ENCODE measurements at regions not wholly inside any gene's neighbourhood (a gene's known extent, or its start where the extent isn't known, plus 50 kb on each side); places are given as distances from the start of the nearest gene placed in this dataset.
A peak's percentile ranks its signal among the peaks of the same experiment; 100 is the strongest.

- Histone ChIP-seq H3K23ac (ENCODE audit: low read depth, low read length) (no peak overlapping the region), H4K91ac (ENCODE audit: insufficient read depth, low read depth, low read length) (no peak overlapping the region), H3K56ac (ENCODE audit: extremely low read depth, insufficient read depth, low read length) (no peak overlapping the region), H3K4me1 (ENCODE audit: control insufficient read depth, insufficient read depth, low read length) (no peaks in the 10 kb centered on the region), H3K4ac (ENCODE audit: low read depth, low read length) (no peak overlapping the region), H2AFZ (replicated peaks; ENCODE audit: low read length, poor library complexity) (peak overlapping the region; percentile 23), H3K27ac (ENCODE audit: insufficient read depth, low read length) (no peak overlapping the region), H4K5ac (ENCODE audit: low read depth, low read length) (no peak overlapping the region), H2BK5ac (ENCODE audit: low read depth, low read length, poor library complexity, severe bottlenecking) (no peak overlapping the region), H3K18ac (ENCODE audit: low read depth, low read length) (no peak overlapping the region), H3K27me3 (ENCODE audit: control insufficient read depth, insufficient read depth, low read length) (no peaks in the 10 kb centered on the region), H4K8ac (ENCODE audit: low read depth in 2 of 2, low read length in 2 of 2) (no peak overlapping the region), H3K4me3 (ENCODE audit: insufficient read depth, low read depth, low read length) (no peak overlapping the region), H2BK20ac (ENCODE audit: low read depth, low read length) (no peak overlapping the region), H4K20me1 (ENCODE audit: insufficient read depth, low read length) (no peaks in the 10 kb centered on the region), H3K79me1 (ENCODE audit: low read depth in 1 of 2, low read length in 2 of 2) (no peaks in the 10 kb centered on the region), H2BK15ac (ENCODE audit: low read depth, low read length) (no peak overlapping the region), H3K9ac (ENCODE audit: low read depth, low read length) (no peak overlapping the region), H3K9me3 (ENCODE audit: control insufficient read depth, insufficient read depth, low read length) (no peaks in the 10 kb centered on the region), H2BK120ac (ENCODE audit: low read depth, low read length) (no peak overlapping the region), H3K14ac (replicated peaks; ENCODE audit: low read depth, low read length) (no peak overlapping the region), H3K9me1 (ENCODE audit: insufficient read depth, low read length) (no peaks in the 10 kb centered on the region), H3K4me2 (ENCODE audit: low read depth, low read length) (no peak overlapping the region), H2AK9ac (replicated peaks; ENCODE audit: low read depth, low read length, poor library complexity) (no peak overlapping the region), H2AK5ac (ENCODE audit: low read depth, low read length) (no peak overlapping the region), H3K36me3 (ENCODE audit: control insufficient read depth, insufficient read depth, low read length) (no peaks in the 10 kb centered on the region)
- DNase-seq (no peak), ATAC-seq (ENCODE audit: low read depth) (no peak)
- dilution Hi-C loops (cut with HindIII; ENCODE audit: low sequenced_read_pairs, unreplicated experiment) (no loop called here), in situ Hi-C loops (cut with MboI; ENCODE audit: low sequenced_read_pairs) (no loop called here), intact Hi-C loops (cut with micrococcal nuclease) (no loop called here)
- ChIA-PET CTCF (no interaction called here), POLR2A (ENCODE audit: unreplicated experiment) (no interaction called here)
- WGBS, 2 experiments (ENCODE audit: extremely low coverage in 2 of 2, insufficient read length in 1 of 2) = no CpG with 5 or more reads among the region's 3 CpGs
- TF ChIP-seq NFE2L2 (IDR thresholded peaks at IDR 0.05; ENCODE audit: low read depth, low read length) (no peak), SMC3 (IDR thresholded peaks at IDR 0.05; ENCODE audit: low read depth, low read length) (no peak), MAZ (IDR thresholded peaks at IDR 0.05; ENCODE audit: borderline replicate concordance, low read depth, low read length) (no peak), RAD21 (IDR thresholded peaks at IDR 0.05; ENCODE audit: low read length) (no peak), POLR2A (IDR thresholded peaks at IDR 0.05; ENCODE audit: low read depth, low read length) (no peak), ELK1 (IDR thresholded peaks at IDR 0.05; ENCODE audit: borderline replicate concordance, low read depth, low read length) (no peak), FOS (IDR thresholded peaks at IDR 0.05; ENCODE audit: low read depth, low read length) (no peak), RFX5 (IDR thresholded peaks at IDR 0.05; ENCODE audit: low read depth, low read length) (no peak), CHD1 (IDR thresholded peaks at IDR 0.05; ENCODE audit: low read depth, low read length) (no peak), USF2 (IDR thresholded peaks at IDR 0.05; ENCODE audit: low read depth, low read length) (no peak), CEBPB (IDR thresholded peaks at IDR 0.05; ENCODE audit: low read depth, low read length) (no peak), RCOR1 (IDR thresholded peaks at IDR 0.05; ENCODE audit: insufficient replicate concordance, low read length) (no peak), BHLHE40 (IDR thresholded peaks at IDR 0.05; ENCODE audit: low read depth, low read length) (no peak), CTCF (conservative IDR thresholded peaks at IDR 0.05; ENCODE audit: low read depth, low read length) (no peak), MAFK (IDR thresholded peaks at IDR 0.05; ENCODE audit: low read depth, low read length) (no peak), MXI1 (IDR thresholded peaks at IDR 0.05; ENCODE audit: borderline replicate concordance, low read depth, low read length) (no peak)
- no TSS peak for BruUV-seq (replicated peaks)
Measured at GRCh38 chr9:17075758-17076485, 58.9 kb upstream of the CNTLN start.

Measured in IMR-90 (cell line).